ENCODE measurements at regions not wholly inside any gene's neighbourhood (a gene's known extent, or its start where the extent isn't known, plus 50 kb on each side); places are given as distances from the start of the nearest gene placed in this dataset.

- TF ChIP-seq CTCF (conservative IDR thresholded peaks at IDR 0.05 in 1 of 2, IDR thresholded peaks at IDR 0.05 in 1 of 2; ENCODE audit: low read depth in 1 of 2, low read length in 2 of 2): no peak
- no peak for TF ChIP-seq EZH2 (IDR thresholded peaks at IDR 0.05; ENCODE audit: low read length, missing control alignments)
These were observed 320.9 kb upstream of the CCDC179 start for GRCh38 chr11:23181022-23181807.
